K562 (cell line): ENCODE measurements at regions not wholly inside any gene's neighbourhood (a gene's known extent, or its start where the extent isn't known, plus 50 kb on each side); places are given as distances from the start of the nearest gene placed in this dataset.

ENCODE experiments used
- BRD4 ChIP-seq: fragments of 200-600 bp; sonication (generic); IDR thresholded peaks from 2 replicates; pipeline ENCODE4 v1.6.1; 2017; ENCODE audit warnings: inconsistent platforms
- C11orf30 ChIP-seq: fragments of 450-650 bp; IDR thresholded peaks from 2 replicates; pipeline ENCODE4 v1.6.1; 2016; ENCODE audit warnings: low read depth, mild to moderate bottlenecking
- CBX1 ChIP-seq: sonication (generic); IDR thresholded peaks from 2 replicates; pipeline ENCODE4 v1.6.1; 2016; ENCODE audit warnings: antibody characterized with exemption, low read depth, mild to moderate bottlenecking
- CBX5 ChIP-seq: IDR thresholded peaks from 2 replicates; pipeline ENCODE4 v1.6.1; 2014; ENCODE audit warnings: low read depth, borderline replicate concordance
- ELF1 ChIP-seq: fragments of 200-800 bp; sonication (Bioruptor generic); IDR thresholded peaks from 2 replicates; pipeline ENCODE4 v1.6.1; 2016; ENCODE audit warnings: missing genetic modification characterization, missing compliant biosample characterization
- FOXA1 ChIP-seq: fragments of 450-650 bp; IDR thresholded peaks from 2 replicates; pipeline ENCODE4 v1.6.1; 2016; ENCODE audit warnings: mild to moderate bottlenecking, borderline replicate concordance
- FOXK1 ChIP-seq: sonication (generic); formaldehyde crosslinking; IDR thresholded peaks from 2 replicates; pipeline ENCODE4 v1.8.0; 2022; ENCODE audit warnings: missing genetic modification reagents, mild to moderate bottlenecking, borderline replicate concordance
- KDM1A ChIP-seq, 2 experiments: fragments of 450-650 bp; IDR thresholded peaks; 2 replicates each; pipeline ENCODE4 v1.6.1; 2016; ENCODE audit warnings: mild to moderate bottlenecking in 2 of 2
- NRF1 ChIP-seq, 2 experiments: fragments of 450-650 bp; IDR thresholded peaks in 1 of 2; conservative IDR thresholded peaks in 1 of 2; 2 replicates each; pipeline ENCODE4 v1.6.1; 2014; ENCODE audit warnings: mild to moderate bottlenecking in 2 of 2
- PHF8 ChIP-seq: fragments of 200-600 bp; sonication (generic); IDR thresholded peaks from 2 replicates; pipeline ENCODE4 v1.6.1; 2012; ENCODE audit warnings: mixed run types, mild to moderate bottlenecking, inconsistent platforms, low read length, moderate library complexity, borderline replicate concordance
- RBM15 ChIP-seq: fragments of 200-400 bp; formaldehyde crosslinking; IDR thresholded peaks from 2 replicates; pipeline ENCODE4 v1.6.1; 2018; ENCODE audit warnings: mild to moderate bottlenecking, low read length, moderate library complexity; ENCODE audit not compliant: insufficient read depth
- RBM34 ChIP-seq: fragments of 200-400 bp; formaldehyde crosslinking; IDR thresholded peaks from 2 replicates; pipeline ENCODE4 v1.6.1; 2018; ENCODE audit warnings: low read length, borderline replicate concordance; ENCODE audit not compliant: insufficient read depth
- WHSC1 ChIP-seq: IDR thresholded peaks from one replicate; pipeline ENCODE4 v1.6.1; 2012; ENCODE audit warnings: low read length, control low read depth, inconsistent platforms
- ZBTB8A ChIP-seq: fragments of 450-650 bp; IDR thresholded peaks from 2 replicates; pipeline ENCODE4 v1.6.1; 2018; ENCODE audit warnings: mild to moderate bottlenecking, moderate library complexity; ENCODE audit not compliant: partially characterized antibody
- ZNF212 ChIP-seq: fragments of 450-650 bp; formaldehyde crosslinking; IDR thresholded peaks from 2 replicates; pipeline ENCODE4 v1.4.0; 2020; ENCODE audit warnings: mild to moderate bottlenecking
- ZNF232 ChIP-seq: sonication (generic); formaldehyde crosslinking; IDR thresholded peaks from 2 replicates; pipeline ENCODE4 v1.8.0; 2022; ENCODE audit warnings: mild to moderate bottlenecking, missing genetic modification reagents
- ZNF253 ChIP-seq: fragments of 250-450 bp; sonication (Bioruptor Pico); conservative IDR thresholded peaks from 2 replicates; pipeline ENCODE4 v1.6.1; 2021; ENCODE audit warnings: mild to moderate bottlenecking
- ZNF551 ChIP-seq: fragments of 250-450 bp; sonication (Bioruptor Pico); IDR thresholded peaks from 2 replicates; pipeline ENCODE4 v1.5.0; 2021; ENCODE audit warnings: mild to moderate bottlenecking, moderate library complexity
- TF ChIP-seq, protein P1 (sequence below): fragments of 450-650 bp; IDR thresholded peaks from 2 replicates; pipeline ENCODE4 v1.6.1; 2018; ENCODE audit not compliant: partially characterized antibody
- TF ChIP-seq, protein P2 (sequence below): sonication (generic); formaldehyde crosslinking; IDR thresholded peaks from 2 replicates; pipeline ENCODE4 v1.8.1; 2022; ENCODE audit warnings: missing genetic modification reagents

DNA sequence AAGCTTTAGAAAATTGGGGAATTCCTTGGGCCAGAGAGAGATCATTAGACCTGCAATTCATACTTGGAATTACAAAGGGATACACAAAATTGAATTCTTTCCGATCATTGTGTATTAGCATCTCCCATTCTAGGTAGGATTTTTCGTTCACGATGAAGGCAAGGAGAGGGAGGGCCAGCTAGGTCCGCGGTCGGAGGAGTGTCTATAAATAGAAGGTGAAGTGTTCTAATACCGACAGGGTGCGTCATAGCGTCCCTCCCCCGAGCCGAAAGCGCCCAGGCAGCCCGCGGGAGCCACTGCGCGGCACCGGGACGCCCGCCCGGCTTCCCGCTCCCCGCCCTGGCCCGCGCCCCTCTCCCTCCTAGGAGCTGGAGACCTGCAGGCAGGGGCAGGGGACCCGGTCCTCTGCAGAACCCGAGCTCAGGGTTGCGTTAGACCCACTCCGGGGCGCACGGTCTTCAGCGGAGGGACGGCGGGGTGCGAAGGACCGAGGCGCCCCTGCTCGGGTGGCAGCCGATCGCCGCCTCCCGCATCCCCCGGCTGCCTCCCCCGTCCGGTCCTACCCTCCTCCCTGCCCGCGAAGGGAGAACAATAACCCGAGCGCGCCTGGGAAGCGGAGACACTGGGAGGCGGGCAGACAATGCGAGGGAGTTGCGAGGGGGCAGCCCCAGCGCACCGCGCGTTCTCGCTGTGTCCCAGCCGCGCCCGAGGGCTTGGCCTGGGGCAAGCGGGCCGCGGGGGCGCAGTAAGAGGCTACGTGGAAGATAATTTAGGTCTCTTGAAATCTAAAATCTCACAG is 114.2 kb upstream of the SERTAD2 start (continued):
- TF ChIP-seq, protein P1, sequence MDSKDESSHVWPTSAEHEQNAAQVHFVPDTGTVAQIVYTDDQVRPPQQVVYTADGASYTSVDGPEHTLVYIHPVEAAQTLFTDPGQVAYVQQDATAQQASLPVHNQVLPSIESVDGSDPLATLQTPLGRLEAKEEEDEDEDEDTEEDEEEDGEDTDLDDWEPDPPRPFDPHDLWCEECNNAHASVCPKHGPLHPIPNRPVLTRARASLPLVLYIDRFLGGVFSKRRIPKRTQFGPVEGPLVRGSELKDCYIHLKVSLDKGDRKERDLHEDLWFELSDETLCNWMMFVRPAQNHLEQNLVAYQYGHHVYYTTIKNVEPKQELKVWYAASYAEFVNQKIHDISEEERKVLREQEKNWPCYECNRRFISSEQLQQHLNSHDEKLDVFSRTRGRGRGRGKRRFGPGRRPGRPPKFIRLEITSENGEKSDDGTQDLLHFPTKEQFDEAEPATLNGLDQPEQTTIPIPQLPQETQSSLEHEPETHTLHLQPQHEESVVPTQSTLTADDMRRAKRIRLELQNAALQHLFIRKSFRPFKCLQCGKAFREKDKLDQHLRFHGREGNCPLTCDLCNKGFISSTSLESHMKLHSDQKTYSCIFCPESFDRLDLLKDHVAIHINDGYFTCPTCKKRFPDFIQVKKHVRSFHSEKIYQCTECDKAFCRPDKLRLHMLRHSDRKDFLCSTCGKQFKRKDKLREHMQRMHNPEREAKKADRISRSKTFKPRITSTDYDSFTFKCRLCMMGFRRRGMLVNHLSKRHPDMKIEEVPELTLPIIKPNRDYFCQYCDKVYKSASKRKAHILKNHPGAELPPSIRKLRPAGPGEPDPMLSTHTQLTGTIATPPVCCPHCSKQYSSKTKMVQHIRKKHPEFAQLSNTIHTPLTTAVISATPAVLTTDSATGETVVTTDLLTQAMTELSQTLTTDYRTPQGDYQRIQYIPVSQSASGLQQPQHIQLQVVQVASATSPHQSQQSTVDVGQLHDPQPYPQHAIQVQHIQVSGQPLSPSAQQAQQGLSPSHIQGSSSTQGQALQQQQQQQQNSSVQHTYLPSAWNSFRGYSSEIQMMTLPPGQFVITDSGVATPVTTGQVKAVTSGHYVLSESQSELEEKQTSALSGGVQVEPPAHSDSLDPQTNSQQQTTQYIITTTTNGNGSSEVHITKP, result peak; percentile 3
- peak; percentile 70; the same call in 1 of the 2 replicates for TF ChIP-seq FOXK1 (CRISPR knock-in tag)
- no peak for TF ChIP-seq ZNF212 (CRISPR knock-in tag)
- no peak for TF ChIP-seq FOXA1
- TF ChIP-seq ZNF253 (CRISPR knock-in tag), result no peak
- no peak for TF ChIP-seq C11orf30
- no peak for TF ChIP-seq ZNF551 (CRISPR knock-in tag)
- TF ChIP-seq ZNF232 (CRISPR knock-in tag), result no peak
- no peak for TF ChIP-seq CBX5
- TF ChIP-seq ZBTB8A, result no peak
- peak; percentile 57; the same call in 1 of the 2 replicates for TF ChIP-seq CBX1
- TF ChIP-seq ELF1 (tag), result no peak
- no peak for TF ChIP-seq RBM34
- TF ChIP-seq, protein P2, sequence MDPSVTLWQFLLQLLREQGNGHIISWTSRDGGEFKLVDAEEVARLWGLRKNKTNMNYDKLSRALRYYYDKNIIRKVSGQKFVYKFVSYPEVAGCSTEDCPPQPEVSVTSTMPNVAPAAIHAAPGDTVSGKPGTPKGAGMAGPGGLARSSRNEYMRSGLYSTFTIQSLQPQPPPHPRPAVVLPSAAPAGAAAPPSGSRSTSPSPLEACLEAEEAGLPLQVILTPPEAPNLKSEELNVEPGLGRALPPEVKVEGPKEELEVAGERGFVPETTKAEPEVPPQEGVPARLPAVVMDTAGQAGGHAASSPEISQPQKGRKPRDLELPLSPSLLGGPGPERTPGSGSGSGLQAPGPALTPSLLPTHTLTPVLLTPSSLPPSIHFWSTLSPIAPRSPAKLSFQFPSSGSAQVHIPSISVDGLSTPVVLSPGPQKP, result no peak
- TF ChIP-seq NRF1 (conservative IDR thresholded peaks at IDR 0.05 in 1 of 2, IDR thresholded peaks at IDR 0.05 in 1 of 2), result peak; percentile 68 to 69
- TF ChIP-seq KDM1A (IDR thresholded peaks at IDR 0.05), result no peak
- peak; percentile 78; the same call in 1 of the 2 replicates for TF ChIP-seq PHF8
- TF ChIP-seq BRD4, result no peak
- TF ChIP-seq RBM15, result no peak
- TF ChIP-seq WHSC1, result no peak
